NCI-H82 (cell line): ENCODE measurements at regions not wholly inside any gene's neighbourhood (a gene's known extent, or its start where the extent isn't known, plus 50 kb on each side); places are given as distances from the start of the nearest gene placed in this dataset.
A peak's percentile ranks its signal among the peaks of the same experiment; 100 is the strongest.

ENCODE experiments used
- DNase-seq: peaks from one replicate; lab custom pipeline; 2025; lab: John Stamatoyannopoulos, UW

GRCh38 chr22:49506010-49506400, 321.7 kb downstream of the BRD1 start:
- no peak for DNase-seq

GRCh38 chr22:49505337-49506009, 322.2 kb downstream of the BRD1 start:
- DNase-seq, result no peak

GRCh38 chr22:49503896-49504521, 323.7 kb downstream of the BRD1 start:
- no peak for DNase-seq

DNA sequence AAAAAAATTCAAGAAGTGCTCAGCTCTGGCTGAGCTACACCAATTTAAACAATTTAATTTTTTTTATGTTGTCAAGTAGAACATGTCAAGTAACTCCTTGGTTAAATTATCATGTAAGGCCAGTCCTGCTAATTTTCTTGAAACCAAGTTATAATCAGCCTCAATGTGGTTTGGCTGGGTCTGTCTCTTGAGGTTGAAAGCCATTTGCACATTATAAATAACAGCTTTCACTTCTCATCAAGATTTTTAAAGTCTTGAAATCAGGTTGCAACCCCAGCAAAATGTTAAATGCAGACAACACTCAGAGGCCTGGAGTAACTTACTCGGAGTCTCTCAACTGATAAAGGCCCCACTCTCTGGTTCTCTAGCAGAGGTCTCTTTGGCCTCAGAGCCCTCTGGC, 324.4 kb downstream of the BRD1 start:
- DNase-seq, result no peak

DNA sequence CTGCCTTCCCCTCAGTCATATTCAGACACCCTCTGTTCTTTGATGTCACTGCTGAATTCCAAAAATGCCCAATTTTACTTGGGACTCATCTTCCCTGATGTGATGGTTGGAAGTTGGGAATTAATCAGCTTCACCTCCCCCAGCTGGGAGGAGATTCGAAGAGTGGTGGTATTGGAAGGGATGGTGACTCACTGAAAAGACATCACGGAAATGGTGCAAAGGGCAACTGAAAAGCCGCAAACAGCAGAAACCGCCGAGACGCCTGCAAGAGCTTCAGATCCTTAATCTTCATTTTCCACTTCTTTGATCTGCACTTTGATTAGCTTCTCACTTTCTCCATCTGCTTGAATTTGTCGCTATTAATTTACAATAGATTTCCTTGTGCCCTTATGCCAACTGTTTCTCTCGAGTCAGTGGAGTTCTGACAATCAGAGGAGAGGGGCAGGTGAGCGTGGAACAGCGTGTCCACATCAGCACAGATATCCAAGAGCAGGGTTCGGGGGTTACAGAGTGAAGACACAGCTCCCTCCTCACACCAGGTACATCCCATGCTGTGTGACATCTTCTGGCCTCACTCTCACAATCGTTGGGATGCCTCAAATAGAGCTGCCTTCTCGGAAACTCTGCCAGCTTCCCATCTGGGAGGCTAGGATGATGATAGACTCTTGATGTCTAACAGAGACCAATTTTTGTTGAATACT, 325.4 kb downstream of the BRD1 start:
- no peak for DNase-seq

DNA sequence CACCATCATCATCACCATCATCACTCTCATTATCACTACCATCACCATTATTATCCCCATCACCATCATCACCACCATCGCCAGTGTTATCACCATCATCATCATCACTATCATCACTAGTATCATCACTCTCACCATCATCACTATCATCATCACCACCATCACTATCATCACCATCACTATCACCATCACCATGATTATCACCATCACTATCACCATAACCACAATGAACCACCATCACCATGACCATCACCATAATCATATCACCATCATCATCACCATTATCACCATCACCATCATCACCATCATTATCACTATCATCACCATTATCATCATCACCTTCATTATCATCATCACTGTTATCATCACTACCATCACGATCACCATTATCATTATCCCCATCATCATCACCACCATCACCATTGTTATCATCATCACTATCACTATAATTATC, 326.7 kb downstream of the BRD1 start:
- DNase-seq, result no peak

DNA sequence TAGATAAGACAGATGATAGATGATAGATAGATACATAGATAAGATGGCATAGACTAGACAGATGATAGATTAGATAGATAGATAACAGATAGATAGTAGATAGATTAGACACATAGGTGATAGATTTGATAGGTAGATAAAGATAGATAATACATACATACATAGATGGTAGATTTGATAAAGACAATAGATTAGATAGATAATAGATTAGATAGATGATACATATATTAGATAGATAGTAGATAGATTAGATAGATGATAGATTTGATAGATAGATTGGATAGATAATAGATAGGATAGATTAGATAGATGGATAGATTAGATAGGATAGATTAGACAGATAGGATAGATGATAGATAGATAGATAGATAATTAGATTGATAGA, 327.6 kb downstream of the BRD1 start:
- no peak for DNase-seq

DNA sequence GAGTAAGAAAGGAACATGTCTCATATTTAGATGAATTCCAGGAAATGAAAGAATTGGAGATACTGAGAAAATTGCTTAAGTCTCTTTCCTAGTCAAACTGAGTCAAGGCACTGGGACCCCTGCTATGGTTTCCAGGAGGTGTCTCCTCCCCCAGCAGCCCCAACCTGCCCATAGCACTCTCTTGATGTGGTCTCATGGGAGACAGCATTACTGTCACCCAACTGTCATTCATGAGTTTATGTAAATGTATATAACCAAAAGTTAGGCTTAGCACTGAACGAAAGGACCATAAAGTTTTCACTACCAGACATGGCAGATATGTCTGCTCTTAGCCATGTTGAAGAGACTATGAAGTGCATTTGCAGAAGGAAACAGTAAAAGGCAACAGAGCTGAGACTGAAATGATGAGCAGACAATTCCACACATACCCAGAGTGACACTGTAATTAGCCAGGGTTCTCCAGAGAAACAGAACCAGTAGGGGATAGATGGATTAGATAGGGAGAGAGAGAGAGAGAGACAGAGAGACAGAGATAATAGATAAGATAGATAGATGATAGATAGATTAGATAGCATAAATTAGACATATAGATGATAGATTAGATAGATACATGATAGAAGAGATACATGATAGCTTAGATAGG, 328.1 kb downstream of the BRD1 start:
- DNase-seq, result no peak

- no peak for DNase-seq
Observed at GRCh38 chr22:49497266-49497665, 330.4 kb downstream of the BRD1 start.

DNA sequence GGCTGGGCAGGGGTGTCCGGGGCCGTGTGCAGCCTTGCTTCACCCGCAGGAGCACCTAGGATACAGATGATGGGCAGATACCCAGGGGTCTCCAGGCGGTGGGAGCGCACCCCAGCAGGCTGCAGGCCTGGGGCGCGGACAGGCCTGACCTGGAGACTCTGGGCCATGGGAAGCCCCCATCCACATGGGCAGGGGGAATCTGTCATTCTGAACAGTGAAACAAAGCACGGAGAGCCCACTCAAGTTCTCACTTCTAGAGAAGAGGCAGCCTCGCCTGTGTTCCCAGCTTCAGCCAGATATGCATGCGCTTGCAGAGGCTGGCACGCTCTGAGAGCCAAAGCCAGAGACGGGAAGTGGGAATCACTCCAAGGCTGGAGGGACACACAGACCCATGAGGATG, 333.1 kb downstream of the BRD1 start:
- no peak for DNase-seq

- DNase-seq, result peak; percentile 19
Observed at GRCh38 chr22:49492741-49493251, 334.9 kb downstream of the BRD1 start.

- DNase-seq, result no peak
Observed at GRCh38 chr22:49492308-49492707, 335.4 kb downstream of the BRD1 start.

DNA sequence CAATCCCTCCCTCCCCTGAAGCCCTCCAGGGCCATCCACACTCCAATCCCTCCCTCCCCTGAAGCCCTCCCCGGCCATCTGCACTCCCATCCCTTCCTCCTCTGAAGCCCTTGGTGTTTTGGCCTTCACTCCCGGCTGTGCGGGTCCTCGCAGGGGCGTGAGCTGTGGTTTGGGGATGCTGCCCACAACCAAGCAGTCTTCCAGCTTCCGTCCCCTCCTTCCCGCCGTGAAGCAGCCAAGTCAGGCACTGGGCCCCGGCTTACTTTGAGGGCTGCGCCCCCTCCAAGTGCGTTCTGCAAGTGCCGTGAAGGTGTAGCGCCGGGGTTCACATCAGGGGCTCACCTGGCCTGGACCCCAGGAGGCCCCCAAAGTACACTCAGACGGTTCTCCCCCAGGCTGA, 335.9 kb downstream of the BRD1 start:
- no peak for DNase-seq

GRCh38 chr22:49491221-49491635, 336.4 kb downstream of the BRD1 start:
- DNase-seq, result no peak

- DNase-seq, result no peak
Observed at GRCh38 chr22:49490692-49491091, 337.0 kb downstream of the BRD1 start.

DNA sequence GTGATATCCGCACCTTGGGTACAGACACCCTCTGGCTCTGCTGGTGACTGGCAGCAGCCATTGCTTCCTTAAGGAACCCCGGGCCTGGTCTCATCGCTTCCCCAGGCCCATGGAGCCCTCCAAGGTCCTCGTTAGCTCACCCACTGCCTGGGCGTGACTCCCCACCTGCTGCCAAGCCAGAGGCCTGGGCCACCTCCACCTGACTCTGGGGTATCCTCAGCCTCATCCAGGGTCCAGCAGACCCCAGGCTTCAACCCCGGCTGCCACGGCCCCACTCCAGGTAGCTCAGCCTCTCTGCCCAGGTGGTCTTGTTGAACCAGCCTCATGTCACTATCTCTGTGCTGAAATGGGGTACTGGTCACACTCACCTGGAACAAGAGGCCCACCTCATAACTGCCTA, 337.9 kb downstream of the BRD1 start:
- no peak for DNase-seq

GRCh38 chr22:49488943-49489342, 338.7 kb downstream of the BRD1 start:
- no peak for DNase-seq

- DNase-seq, result no peak
Observed at GRCh38 chr22:49487950-49488349, 339.7 kb downstream of the BRD1 start.

GRCh38 chr22:49486225-49486624, 341.4 kb downstream of the BRD1 start:
- no peak for DNase-seq

DNA sequence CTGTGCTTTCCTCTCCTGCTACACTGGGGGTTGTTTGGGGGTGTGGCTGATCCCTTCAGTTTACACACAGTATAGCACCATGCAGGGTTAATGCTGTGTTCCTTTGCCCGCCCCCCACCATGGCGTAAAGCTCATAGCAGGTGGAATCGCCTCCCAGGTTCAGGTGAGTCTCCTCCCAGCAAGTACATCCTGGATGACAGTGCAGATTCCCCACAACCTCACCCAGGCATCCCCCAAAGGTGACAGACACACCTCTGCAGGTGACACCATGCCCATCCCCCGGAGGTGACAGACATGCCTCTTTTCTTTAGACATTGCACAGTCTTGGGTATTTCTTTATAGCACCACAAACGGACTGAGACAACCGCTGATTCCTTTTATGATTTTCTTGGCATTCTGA, 343.7 kb downstream of the BRD1 start:
- no peak for DNase-seq

DNA sequence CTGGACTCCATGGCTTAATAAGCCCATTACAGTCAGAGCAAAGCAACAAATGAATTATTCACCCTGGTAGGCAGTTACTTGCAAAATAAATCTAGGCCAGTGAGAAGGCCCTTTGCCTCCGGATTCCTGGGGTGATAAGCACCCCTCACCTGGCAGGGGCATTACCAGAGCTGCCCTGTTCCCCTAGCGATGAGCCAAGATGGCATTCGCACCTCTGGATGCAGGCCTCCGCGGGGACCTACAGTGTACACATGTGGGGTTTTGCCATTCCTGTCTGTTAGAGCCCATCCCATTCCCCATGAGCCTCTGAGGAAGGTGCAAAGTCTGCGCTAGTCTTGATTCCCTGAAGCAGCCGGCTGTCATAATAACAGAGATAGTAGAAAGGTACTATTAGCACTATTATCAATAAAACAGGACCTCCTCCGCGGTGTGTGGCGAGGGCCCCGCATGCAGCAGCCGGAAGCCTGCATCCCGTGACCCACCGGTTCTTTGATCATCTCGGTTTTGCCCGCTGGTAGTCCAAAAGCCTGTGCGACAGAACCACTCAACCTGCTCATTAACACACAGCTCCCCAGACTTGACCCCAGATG, 344.3 kb downstream of the BRD1 start:
- DNase-seq, result no peak

- no peak for DNase-seq
Observed at GRCh38 chr22:49482811-49483210, 344.9 kb downstream of the BRD1 start.
